Muscle of arm (tissue), 1 donor: ENCODE measurements at regions not wholly inside any gene's neighbourhood (a gene's known extent, or its start where the extent isn't known, plus 50 kb on each side); places are given as distances from the start of the nearest gene placed in this dataset.

ENCODE experiments used
- DNase-seq: peaks from one replicate; pipeline ENCODE4 v3.0.0-alpha.2; 2013

DNA sequence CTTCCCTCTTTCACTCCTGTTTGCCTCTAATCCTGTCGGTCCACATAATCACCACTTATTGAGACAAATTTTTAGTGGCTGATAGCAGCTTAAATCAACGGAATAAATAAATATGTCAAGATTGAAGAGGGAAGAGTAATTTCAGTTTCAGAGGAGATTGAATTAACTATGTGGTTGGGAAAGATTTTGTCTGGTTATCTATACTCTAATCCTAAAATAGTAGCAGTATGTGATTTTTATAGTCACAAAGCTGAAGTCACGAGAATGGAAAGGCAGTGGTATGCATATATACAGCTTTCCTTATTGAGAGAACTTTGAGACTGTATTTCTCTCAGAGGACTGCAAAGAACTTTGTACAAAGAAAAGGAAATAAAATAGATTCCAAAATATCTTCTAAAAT, 493.3 kb downstream of the FAT4 start:
- DNase-seq, result no peak

GRCh38 chr4:125808570-125808969, 493.8 kb downstream of the FAT4 start:
- no peak for DNase-seq

DNA sequence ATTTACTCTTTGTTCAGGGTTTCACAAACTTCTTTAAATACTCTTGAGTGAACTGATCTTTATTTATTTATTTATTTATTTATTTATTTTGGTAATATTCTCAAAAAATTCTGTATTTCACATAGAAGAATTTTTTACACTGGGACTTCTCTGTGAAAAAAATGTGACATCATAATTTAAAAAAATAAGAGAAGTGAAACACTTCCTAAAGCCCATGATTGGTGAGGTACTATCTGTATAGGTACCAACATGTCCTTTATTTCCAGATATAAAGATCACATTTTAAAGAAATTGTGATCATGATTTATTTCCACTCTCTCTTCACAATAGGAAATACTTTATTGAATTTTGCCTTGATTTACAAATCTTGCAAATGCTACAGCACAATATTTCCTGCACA, 497.1 kb downstream of the FAT4 start:
- no peak for DNase-seq

DNA sequence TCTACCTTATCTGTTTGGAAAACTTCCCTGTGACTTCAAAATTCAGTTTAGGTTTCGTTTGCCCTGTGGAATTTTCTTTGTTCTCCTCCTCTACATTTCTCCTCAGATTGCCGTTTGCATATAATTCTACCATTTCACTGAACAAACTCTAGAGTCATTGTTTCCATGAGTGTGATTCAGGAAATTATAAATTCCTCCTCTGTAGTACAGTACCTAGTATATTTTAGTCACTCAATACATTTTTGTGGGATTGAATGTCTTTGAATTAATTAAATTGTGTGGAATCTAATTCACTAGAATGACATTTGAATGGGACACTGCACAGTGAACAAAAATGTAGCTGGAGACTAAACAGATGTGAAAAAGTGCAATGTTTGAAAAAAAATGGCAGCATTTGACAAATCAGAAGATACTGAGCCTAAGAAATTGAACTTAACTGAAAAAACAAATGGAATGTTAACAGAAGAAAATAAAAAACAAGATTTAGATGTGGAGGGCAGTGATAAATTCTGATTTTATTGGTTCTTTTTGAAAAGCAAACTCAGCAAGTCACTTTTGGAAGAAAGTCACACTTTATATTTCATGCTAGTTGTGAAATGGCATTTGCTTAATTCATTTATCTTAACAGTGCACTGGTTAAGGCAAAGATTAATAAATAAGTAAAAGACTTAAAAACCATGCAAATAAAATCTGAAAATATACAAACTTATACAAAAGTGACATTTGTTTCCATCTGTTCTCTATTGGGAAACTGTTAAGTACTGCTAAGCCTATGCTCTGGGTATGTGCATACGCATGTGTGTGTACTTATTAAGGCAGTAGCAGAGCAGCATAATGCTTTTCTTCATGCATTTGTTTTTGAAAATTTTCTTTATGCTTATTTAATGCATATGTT, 512.3 kb downstream of the FAT4 start:
- DNase-seq, result no peak

GRCh38 chr4:125827696-125828052, 512.9 kb downstream of the FAT4 start:
- DNase-seq, result no peak

DNA sequence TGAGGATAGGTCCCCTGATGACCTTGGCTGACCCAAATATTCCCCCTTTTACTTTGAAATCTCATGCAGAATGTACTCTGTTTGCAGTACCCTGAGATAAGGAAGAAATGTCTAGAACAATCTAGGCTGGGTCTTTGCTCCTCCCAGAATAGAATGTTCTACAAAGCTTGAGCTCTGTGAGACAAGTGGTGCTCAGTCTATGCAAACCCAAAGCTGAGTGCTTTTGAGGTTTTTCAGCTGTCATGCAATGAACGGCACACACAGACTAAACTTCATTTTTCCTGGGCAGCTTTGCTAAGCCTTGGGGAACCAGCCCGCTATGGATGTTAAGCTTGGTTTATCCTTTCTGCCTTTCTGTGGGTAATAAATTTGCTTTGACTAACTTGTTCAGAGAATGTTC, 513.6 kb downstream of the FAT4 start:
- no peak for DNase-seq

DNA sequence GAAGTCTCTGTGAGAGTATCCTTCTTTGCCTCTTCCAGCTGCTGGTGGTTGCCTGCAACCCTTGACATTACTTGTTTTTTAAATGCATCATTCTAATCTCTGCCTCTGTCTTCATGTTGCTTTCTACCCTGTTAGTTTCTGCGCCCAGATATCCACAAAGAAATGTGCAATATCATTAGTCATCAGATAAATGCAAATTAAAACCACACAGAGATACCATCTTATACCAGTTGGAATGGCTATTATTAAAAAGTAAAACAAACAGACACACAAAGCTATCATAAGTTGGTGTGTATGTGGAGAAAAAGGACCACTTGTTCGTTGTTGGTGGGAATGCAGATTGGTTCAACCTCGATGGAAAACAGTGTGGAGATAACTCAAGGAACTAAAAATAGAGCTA, 517.4 kb downstream of the FAT4 start:
- DNase-seq, result no peak

- DNase-seq, result no peak
These were observed 521.9 kb downstream of the FAT4 start for GRCh38 chr4:125836597-125837195.

DNA sequence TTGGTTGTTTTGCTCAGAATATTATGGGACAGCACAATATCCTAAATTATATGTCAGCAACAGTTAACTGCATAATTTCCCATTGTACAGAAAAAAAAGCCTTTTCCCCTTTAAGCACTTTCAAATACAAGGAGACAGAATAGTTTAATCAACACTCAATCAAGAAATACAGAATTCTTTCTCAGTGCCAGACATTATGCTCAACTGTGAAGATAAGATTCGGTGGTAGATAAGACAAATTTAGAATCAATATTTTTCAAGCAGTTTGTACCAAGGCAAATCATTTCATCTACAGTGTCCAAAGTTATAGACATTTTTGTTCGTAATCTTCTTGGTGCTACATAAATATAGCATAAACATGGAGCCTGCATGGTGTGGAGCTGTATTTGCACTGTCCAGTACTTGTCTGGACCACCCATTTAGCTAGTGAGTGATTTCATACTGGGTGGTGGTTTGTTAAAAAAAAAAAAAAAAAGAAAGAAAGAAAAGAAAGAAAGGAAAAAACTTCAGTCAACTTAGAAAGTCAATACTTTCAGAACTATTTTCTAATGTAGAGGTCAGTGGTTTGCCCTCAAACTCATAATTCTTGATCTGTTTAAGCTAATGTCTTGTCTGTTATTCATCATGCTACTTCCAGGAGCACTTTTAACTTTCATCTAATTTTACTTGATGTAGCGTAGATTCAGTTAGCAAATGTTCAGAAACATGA, 522.9 kb downstream of the FAT4 start:
- DNase-seq, result no peak

DNA sequence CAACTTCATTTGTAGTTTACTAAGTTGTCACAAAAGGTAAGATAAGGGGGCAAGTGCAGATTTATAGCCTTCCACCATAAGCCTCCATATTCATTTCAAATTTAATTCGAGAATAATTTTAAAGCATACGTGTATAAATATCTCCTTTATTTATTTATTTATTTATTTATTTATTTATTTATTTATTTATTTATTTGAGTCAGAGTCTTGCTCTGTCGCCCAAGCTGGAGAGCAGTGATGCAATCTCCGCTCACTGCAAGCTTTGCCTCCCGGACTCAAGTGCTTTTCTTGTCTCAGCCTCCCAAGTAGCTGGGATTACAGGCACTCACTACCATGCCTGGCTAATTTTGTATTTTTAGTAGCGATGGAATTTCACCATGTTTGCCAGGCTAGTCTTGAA, 523.4 kb downstream of the FAT4 start:
- no peak for DNase-seq

- no peak for DNase-seq
These were observed 524.2 kb downstream of the FAT4 start for GRCh38 chr4:125838924-125839323.

GRCh38 chr4:125843947-125844346, 529.2 kb downstream of the FAT4 start:
- DNase-seq, result no peak

- DNase-seq, result no peak
These were observed 532.8 kb downstream of the FAT4 start for GRCh38 chr4:125847518-125847917.

- DNase-seq, result no peak
These were observed 535.1 kb downstream of the FAT4 start for GRCh38 chr4:125849869-125850268.

DNA sequence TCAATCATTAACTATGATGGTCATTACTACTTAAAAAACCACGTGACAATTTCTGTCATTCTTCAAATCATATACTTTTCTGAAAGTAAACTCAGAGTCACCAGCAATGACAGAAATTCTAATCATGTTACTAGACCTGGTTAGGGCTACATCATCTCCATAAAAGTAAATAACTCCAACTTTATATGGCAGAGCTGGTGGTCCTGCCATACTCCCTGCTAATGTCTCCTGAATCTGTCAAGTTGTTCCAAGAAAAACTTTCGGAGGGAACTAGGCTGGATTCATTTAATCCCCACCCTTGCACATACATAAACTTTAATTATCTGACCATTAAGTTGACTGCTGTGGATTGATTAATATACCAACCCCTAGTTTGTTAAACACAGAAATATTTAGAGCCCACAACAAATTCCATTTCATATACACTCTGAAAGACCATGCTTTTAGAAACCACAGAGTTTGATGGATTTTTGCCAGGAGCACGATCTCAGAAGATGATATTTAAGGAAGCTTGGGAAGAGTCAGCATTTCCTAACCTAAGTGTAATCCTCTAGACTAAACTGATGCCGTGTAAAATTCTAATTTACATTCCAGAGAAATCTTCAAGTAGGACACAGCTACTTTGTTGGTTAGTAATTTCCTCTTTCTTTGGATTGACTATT, 577.0 kb downstream of the FAT4 start:
- DNase-seq, result peak; percentile 11

DNA sequence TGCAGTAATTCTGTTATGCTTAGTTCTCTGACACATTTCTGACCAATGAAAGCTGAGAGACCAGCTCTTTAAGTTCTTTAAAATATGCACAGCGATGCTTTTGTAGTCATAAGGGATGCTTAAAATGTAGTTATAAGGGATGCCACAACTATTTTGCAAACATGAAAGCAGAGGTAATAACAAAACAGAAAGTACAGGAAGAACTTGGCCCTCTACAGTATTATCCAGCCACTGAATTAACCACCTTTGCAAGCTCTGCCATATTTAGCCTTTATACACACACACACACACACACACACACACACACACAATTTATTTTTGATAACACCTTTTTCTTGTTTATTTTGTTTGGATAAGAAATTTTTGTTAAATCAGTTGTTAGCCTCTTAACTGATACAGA, 590.0 kb downstream of the FAT4 start:
- no peak for DNase-seq

GRCh38 chr4:125911058-125911457, 596.3 kb downstream of the FAT4 start:
- no peak for DNase-seq

- no peak for DNase-seq
These were observed 596.7 kb downstream of the FAT4 start for GRCh38 chr4:125911481-125911880.

GRCh38 chr4:125917559-125917958, 602.8 kb downstream of the FAT4 start:
- no peak for DNase-seq

GRCh38 chr4:125928652-125929051, 613.9 kb downstream of the FAT4 start:
- no peak for DNase-seq

DNA sequence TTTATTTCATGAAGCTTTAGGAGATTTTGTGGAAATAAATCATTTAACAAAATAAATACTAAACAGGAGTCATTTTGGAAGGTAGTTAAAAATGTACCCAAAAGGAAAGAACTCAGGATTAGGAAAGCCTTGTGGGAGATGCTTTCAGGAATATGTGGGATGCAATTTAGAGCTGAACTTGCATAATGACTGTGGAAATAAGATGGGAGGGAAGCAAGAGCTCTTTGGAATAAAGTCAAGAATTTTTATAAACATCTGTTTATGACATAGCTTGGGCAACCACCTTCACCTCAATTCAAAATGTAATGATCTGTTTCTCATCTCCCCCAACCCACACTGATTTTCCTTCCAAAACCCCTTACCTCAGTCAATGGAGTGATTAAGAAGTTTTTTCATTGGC, 623.8 kb downstream of the FAT4 start:
- DNase-seq, result no peak

DNA sequence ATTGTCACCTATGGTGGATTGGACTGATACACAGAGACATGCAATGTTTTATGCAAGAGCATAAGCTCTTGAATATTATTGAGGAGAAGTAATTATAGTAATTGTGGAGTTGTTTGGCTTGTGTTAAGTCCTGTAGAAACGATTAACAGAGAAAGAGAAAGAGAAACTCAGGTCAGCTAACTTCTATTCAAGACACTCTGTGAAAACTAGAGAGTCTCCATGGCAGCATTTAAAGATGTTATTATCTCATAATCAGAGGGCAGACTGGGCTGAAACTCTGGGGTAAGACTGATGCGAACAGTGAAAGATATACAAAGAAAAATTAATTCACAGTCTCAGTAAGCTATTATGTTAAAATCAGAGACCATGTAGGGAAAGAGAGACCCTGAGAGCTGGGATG, 625.7 kb downstream of the FAT4 start:
- DNase-seq, result no peak

DNA sequence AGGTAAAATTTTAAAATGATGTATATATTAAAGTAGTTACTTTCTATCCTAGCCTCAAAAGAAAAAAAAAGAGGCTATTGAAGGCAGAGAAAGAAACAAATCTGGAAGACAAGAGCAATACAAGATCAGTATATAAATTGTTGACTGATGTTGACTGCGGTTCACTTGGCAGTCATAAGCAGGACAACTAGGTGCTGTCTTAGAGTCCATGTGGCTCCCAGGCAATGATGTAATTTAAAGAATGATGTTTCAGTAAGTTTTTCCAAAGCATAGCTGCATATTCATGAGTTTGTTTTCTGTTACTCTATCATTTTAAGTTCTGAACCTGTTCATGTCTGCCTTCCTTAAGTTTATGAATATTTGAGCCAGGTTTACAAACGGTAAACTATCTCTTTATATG, 630.2 kb downstream of the FAT4 start:
- DNase-seq, result no peak
